GM21619 (cell line): ENCODE measurements at regions not wholly inside any gene's neighbourhood (a gene's known extent, or its start where the extent isn't known, plus 50 kb on each side); places are given as distances from the start of the nearest gene placed in this dataset.

ENCODE experiments used
- ATAC-seq: cut with Tn5 transposase; IDR thresholded peaks from one replicate; pipeline ENCODE4 v1.9.1; 2021; ENCODE audit not compliant: unreplicated experiment

- no peak for ATAC-seq
Observed at GRCh38 chr2:158049129-158049855, 52.4 kb upstream of the UPP2 start.

- ATAC-seq, result no peak
Observed at GRCh38 chr2:158048327-158048726, 53.3 kb upstream of the UPP2 start.

DNA sequence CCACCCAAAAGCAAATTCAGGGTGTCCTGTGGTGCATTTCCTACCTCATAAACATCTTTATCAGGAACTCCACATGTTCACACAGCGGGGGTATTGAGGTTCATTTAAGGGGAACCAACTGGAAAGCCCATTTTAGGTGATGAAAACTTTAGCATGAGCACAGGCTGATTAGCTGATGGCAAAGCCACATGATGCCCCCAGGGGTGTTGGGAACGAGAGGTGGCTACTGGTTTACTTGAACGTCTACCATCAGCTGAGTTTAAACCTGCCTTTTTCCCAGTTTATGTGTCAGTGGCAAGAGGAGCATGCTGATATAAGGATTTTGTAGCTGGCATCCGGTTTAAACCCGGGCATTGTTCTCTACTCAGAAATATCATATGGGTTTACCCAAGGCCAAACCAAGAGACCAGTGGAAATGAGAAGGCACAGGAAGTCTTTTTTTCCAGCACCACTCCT, 54.5 kb upstream of the UPP2 start:
- ATAC-seq, result no peak

- ATAC-seq, result no peak
Observed at GRCh38 chr2:158046121-158046880, 55.4 kb upstream of the UPP2 start.

GRCh38 chr2:158045362-158045761, 56.3 kb upstream of the UPP2 start:
- no peak for ATAC-seq

- ATAC-seq, result no peak
Observed at GRCh38 chr2:158043181-158043948, 58.3 kb upstream of the UPP2 start.

GRCh38 chr2:158042666-158043065, 59.0 kb upstream of the UPP2 start:
- no peak for ATAC-seq

DNA sequence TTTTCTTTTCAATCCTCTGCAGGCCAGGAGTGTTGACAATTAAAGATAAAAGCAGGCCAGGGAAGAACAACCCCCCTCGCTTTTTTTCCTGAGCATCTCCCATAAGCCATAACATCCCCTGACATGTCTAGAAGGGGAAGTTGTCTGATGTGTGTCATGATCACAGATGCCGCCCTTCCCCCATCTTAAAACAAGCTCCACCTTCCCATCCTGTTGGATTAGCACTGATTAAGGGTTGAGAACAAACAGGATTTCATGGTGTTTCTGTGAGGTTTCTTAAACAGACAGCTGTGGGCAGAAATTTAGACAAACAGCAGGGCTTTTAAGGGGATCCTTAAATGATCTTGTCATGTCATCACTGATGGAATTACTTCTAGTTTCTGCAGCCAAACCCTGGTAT, 59.4 kb upstream of the UPP2 start:
- no peak for ATAC-seq

DNA sequence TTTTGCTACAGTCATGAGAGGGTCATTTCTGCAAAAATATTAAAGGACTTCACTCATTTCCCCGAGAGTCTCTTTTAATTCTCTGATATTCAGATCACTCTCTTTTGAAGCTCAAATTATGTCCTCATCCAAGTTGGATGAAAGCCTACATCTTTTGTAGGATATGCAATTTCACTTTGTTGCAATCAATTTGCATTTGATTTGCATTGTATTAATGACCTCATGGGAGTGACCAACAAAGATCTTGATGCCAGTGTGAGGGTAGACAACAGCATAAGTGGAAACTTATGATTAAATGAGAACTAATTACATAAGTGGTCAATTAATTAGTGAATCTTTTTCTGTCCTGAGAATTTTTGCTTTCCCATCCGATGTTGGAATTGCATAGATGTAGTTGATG, 60.3 kb upstream of the UPP2 start:
- ATAC-seq, result no peak

DNA sequence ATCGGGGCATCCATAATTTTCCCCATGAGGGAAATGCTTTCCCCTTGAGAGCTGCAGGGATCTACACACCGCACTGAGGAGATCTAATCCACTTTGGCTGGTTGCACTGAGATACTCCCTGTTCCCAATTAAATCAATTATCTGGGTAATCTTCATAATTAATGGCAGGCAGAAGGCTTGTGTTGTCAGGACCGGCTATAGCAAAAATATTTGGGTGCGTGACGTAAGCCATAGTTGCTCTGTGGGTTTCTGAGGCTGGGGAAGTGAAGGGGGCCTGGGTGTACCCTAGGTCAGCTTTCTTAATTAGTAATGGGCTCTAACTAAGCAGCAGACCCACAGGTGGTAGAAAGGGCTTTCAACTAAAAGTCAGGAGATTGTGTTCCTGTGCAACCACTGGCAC, 62.8 kb upstream of the UPP2 start:
- ATAC-seq, result no peak

- no peak for ATAC-seq
Observed at GRCh38 chr2:158034198-158034866, 67.3 kb upstream of the UPP2 start.

DNA sequence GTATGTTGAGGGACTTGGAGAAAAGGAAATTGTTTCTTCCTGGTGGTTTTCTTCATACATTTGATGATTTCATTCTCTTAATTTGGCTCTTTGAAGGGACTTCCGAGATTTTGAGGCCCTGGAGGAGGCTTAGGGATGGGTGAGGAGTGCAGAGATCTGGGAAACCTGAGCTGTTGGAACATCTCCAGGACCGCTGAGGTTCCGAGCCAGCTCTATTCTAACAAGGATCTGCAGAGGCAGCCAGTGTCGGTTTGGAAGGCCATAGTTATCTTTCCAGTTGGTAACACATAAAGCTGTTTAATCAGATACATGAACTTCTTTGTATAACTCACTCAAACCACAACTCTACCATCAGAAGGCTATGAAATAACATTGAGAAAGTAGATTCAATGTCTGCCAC, 70.3 kb upstream of the UPP2 start:
- no peak for ATAC-seq

GRCh38 chr2:158025255-158025996, 76.2 kb upstream of the UPP2 start:
- no peak for ATAC-seq

DNA sequence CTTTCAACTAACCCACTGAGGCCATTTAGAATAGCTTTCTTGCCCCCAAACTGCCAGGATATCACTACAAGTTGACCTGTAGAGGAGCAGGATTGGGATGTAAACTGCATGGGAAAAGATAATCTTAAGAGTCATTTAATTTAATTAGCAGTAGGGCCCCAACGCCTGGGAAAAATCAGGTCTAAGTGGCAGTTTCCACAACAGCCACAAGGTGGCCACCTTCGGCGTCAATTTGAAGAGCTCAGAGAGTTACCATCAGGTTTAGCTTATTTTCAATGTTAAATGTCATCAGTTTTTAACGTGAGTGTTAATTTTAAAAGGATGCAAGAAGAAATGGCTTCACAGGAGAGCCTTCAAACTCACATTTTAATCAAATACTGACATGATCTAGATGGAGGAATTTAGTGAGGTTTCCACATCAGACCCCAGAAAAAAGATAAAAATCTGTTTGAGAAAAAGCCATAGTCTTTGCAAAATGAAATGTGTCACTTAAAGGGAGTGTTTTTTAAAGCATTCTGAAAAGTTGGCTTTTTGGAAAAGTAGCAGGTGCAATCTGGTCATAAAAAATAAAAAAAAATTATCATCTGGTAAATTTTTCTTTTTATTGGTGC, 77.3 kb upstream of the UPP2 start:
- ATAC-seq, result peak; percentile 83

GRCh38 chr2:158022888-158023287, 78.8 kb upstream of the UPP2 start:
- no peak for ATAC-seq

- no peak for ATAC-seq
Observed at GRCh38 chr2:158021226-158021625, 80.5 kb upstream of the UPP2 start.

DNA sequence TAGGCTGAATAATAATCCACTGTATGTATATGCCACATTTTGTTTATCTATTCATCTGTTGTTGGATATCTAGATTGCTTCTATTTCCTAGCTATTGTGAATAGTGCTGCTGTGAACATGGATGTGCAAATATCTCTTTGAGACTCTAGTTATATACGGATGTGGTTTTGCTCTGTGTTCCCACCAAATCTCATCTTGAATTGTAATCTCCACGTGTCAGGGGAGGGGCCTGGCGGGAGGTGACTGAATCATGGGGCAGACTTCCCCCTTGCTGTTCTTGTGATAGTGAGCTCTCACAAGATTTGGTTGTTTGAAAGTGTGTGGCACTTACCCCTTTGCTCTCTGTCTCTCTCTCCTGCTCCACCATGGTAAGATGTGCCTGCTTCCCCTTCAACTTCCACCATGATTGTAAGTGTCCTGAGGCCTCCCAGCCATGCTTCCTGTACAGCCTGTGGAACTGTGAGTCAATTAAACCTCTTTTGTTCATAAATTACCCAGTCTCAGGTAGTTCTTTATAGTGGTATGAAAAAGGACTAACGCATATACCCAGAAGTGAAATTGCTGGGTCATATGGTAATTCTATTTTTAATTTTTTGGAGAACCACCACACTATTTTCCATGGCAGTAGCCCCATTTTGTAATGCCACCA, 86.1 kb upstream of the UPP2 start:
- no peak for ATAC-seq

DNA sequence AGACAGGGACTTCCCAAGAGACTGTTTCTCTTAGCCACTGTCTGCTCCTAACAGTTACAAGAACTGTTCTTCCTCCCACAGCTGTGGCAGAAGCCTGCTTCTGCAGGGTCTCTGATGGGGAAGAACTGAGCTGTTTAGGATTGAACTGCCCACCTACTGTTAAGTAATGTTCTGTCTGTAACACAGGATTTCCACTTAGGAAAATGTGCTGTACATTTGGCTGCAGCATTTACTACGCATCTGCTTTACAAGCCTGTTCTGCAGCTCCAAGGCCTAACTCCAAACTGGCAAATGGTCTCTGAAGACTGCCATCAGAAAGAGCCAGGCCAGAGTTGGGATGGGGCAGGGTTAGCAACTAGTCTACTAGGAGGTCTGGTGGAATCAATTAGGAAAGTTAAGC, 87.8 kb upstream of the UPP2 start:
- no peak for ATAC-seq

GRCh38 chr2:158011055-158011771, 90.5 kb upstream of the UPP2 start:
- no peak for ATAC-seq
